GM23338 (cell line): ENCODE measurements at regions not wholly inside any gene's neighbourhood (a gene's known extent, or its start where the extent isn't known, plus 50 kb on each side); places are given as distances from the start of the nearest gene placed in this dataset.

Experiments used
- EZH2 ChIP-seq: fragments of 200-600 bp; sonication (generic); IDR thresholded peaks from one replicate; pipeline ENCODE4 v1.8.0; 2017; ENCODE audit warnings: antibody characterized with exemption, mild to moderate bottlenecking, low read depth; ENCODE audit not compliant: unreplicated experiment
- POLR2AphosphoS5 ChIP-seq: IDR thresholded peaks from 2 replicates; pipeline ENCODE4 v1.6.1; 2016; ENCODE audit warnings: antibody characterized with exemption, low read depth
- REST ChIP-seq: IDR thresholded peaks from one replicate; pipeline ENCODE4 v1.6.1; 2018; ENCODE audit warnings: antibody characterized with exemption; ENCODE audit not compliant: unreplicated experiment
- TF ChIP-seq, protein P1 (sequence below), 2 experiments: fragments of 200-600 bp in 1 of 2; sonication (generic) in 1 of 2; conservative IDR thresholded peaks; 2 replicates each; pipeline versions ENCODE4 v1.5.1 to v1.6.1; 2016 to 2017; ENCODE audit warnings: antibody characterized with exemption in 2 of 2, low read depth in 2 of 2, mild to moderate bottlenecking in 2 of 2, moderate library complexity in 1 of 2

GRCh38 chr6:130611366-130611765, 215.8 kb upstream of the SMLR1 start:
- TF ChIP-seq EZH2 (no peak), REST (no peak), POLR2AphosphoS5 (no peak)
- TF ChIP-seq, protein P1, sequence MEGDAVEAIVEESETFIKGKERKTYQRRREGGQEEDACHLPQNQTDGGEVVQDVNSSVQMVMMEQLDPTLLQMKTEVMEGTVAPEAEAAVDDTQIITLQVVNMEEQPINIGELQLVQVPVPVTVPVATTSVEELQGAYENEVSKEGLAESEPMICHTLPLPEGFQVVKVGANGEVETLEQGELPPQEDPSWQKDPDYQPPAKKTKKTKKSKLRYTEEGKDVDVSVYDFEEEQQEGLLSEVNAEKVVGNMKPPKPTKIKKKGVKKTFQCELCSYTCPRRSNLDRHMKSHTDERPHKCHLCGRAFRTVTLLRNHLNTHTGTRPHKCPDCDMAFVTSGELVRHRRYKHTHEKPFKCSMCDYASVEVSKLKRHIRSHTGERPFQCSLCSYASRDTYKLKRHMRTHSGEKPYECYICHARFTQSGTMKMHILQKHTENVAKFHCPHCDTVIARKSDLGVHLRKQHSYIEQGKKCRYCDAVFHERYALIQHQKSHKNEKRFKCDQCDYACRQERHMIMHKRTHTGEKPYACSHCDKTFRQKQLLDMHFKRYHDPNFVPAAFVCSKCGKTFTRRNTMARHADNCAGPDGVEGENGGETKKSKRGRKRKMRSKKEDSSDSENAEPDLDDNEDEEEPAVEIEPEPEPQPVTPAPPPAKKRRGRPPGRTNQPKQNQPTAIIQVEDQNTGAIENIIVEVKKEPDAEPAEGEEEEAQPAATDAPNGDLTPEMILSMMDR (conservative IDR thresholded peaks at IDR 0.05; ENCODE audit: low read depth in 2 of 2): no peak
